ENCODE measurements at regions not wholly inside any gene's neighbourhood (a gene's known extent, or its start where the extent isn't known, plus 50 kb on each side); places are given as distances from the start of the nearest gene placed in this dataset.

DNA sequence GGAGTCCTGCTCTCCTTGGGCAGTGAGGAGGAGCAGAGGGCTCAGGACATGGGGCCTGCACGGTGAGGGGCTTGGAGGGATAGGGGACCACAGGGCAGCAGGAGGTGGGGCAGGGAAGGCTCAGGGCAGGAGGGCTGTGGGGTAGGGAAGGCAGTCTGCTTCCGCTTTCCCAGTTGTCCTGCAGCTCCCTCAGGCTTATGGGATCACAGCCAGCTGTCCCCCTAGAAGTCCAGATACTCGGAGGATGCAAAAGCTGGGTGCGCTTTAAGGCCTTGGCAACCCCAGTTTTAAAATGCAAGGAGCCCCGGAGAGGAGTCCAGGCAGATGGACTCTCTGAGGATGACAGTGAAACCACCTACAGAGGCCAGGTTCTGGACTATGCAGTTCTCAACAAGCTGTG lies 299.1 kb upstream of the FOXF1 start:
- POLR2A ChIA-PET, result no interaction called here
- TF ChIP-seq FOXM1 (IDR thresholded peaks at IDR 0.05; ENCODE audit: borderline replicate concordance) (no peak), HDGF (IDR thresholded peaks at IDR 0.05; ENCODE audit: borderline replicate concordance) (no peak), ARNT (IDR thresholded peaks at IDR 0.05) (no peak), ELF4 (IDR thresholded peaks at IDR 0.05) (no peak), CTBP1 (IDR thresholded peaks at IDR 0.05; ENCODE audit: borderline replicate concordance) (no peak), FOXK2 (IDR thresholded peaks at IDR 0.05) (no peak), SUZ12 (IDR thresholded peaks at IDR 0.05) (no peak), BHLHE40 (IDR thresholded peaks at IDR 0.05; ENCODE audit: borderline replicate concordance) (no peak)
- CTCF ChIA-PET, result no interaction called here
- no peak for DNase-seq (ENCODE audit: extremely low spot score)

DNA sequence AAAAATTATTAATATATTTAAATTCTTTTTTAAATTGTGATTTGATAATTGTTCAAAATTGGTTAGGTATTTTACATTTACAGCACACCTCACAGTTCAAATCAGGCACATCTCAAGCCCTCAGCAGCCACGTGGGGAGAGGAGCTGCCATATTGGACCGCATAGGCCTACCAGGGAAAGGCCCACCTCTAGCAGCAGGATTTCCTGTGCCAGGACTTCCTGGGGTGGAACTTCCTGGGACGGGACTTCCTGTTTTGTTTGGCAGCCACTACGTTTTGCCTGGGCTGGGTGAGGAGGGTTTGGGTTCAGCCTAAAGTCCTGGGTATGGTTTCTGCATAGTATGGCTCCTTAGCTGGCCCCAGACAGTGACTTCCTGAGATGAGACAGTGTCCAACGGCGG lies 298.5 kb upstream of the FOXF1 start:
- TF ChIP-seq CTBP1 (IDR thresholded peaks at IDR 0.05; ENCODE audit: borderline replicate concordance), result no peak
- TF ChIP-seq SUZ12 (IDR thresholded peaks at IDR 0.05), result no peak
- no peak for TF ChIP-seq NFRKB (IDR thresholded peaks at IDR 0.05)
- TF ChIP-seq FOXK2 (IDR thresholded peaks at IDR 0.05), result no peak
- no peak for TF ChIP-seq FOXA1 (IDR thresholded peaks at IDR 0.05)
- TF ChIP-seq ZNF384 (IDR thresholded peaks at IDR 0.05), result no peak
- TF ChIP-seq FOXM1 (IDR thresholded peaks at IDR 0.05; ENCODE audit: borderline replicate concordance), result no peak
- no peak for TF ChIP-seq L3MBTL2 (conservative IDR thresholded peaks at IDR 0.05)
- TF ChIP-seq ELF4 (IDR thresholded peaks at IDR 0.05), result no peak
- TF ChIP-seq, protein P1, sequence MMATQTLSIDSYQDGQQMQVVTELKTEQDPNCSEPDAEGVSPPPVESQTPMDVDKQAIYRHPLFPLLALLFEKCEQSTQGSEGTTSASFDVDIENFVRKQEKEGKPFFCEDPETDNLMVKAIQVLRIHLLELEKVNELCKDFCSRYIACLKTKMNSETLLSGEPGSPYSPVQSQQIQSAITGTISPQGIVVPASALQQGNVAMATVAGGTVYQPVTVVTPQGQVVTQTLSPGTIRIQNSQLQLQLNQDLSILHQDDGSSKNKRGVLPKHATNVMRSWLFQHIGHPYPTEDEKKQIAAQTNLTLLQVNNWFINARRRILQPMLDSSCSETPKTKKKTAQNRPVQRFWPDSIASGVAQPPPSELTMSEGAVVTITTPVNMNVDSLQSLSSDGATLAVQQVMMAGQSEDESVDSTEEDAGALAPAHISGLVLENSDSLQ (IDR thresholded peaks at IDR 0.05), result no peak
- TF ChIP-seq HDGF (IDR thresholded peaks at IDR 0.05; ENCODE audit: borderline replicate concordance), result no peak
- no peak for TF ChIP-seq TARDBP (IDR thresholded peaks at IDR 0.05)
- no peak for TF ChIP-seq BHLHE40 (IDR thresholded peaks at IDR 0.05; ENCODE audit: borderline replicate concordance)
- DNase-seq (ENCODE audit: extremely low spot score), result no peak
- CTCF ChIA-PET, result no interaction called here
- POLR2A ChIA-PET, result no interaction called here

GRCh38 chr16:86212706-86213436 lies 297.5 kb upstream of the FOXF1 start:
- no peak for DNase-seq (ENCODE audit: extremely low spot score)
- ChIA-PET CTCF (no interaction called here), POLR2A (no interaction called here)
- TF ChIP-seq FOXM1 (IDR thresholded peaks at IDR 0.05; ENCODE audit: borderline replicate concordance), result no peak
- TF ChIP-seq BHLHE40 (IDR thresholded peaks at IDR 0.05; ENCODE audit: borderline replicate concordance), result no peak
- TF ChIP-seq TARDBP (IDR thresholded peaks at IDR 0.05), result no peak
- no peak for TF ChIP-seq SUZ12 (IDR thresholded peaks at IDR 0.05)
- TF ChIP-seq, protein P1 (IDR thresholded peaks at IDR 0.05), result no peak
- TF ChIP-seq L3MBTL2 (conservative IDR thresholded peaks at IDR 0.05), result no peak
- TF ChIP-seq LEF1 (IDR thresholded peaks at IDR 0.05; ENCODE audit: borderline replicate concordance), result no peak
- no peak for TF ChIP-seq ELF4 (IDR thresholded peaks at IDR 0.05)
- no peak for TF ChIP-seq ZNF384 (IDR thresholded peaks at IDR 0.05)
- no peak for TF ChIP-seq ARNT (IDR thresholded peaks at IDR 0.05)
- no peak for TF ChIP-seq HDGF (IDR thresholded peaks at IDR 0.05; ENCODE audit: borderline replicate concordance)
- TF ChIP-seq FOXK2 (IDR thresholded peaks at IDR 0.05), result no peak
- TF ChIP-seq FOXA1 (IDR thresholded peaks at IDR 0.05), result no peak
- TF ChIP-seq NFRKB (IDR thresholded peaks at IDR 0.05), result no peak

- ChIA-PET CTCF (no interaction called here), POLR2A (no interaction called here)
- TF ChIP-seq TARDBP (IDR thresholded peaks at IDR 0.05), result no peak
- no peak for DNase-seq (ENCODE audit: extremely low spot score)
Measured at GRCh38 chr16:86213437-86214205, 296.7 kb upstream of the FOXF1 start.

- POLR2A ChIA-PET, result no interaction called here
- TF ChIP-seq FOXM1 (IDR thresholded peaks at IDR 0.05; ENCODE audit: borderline replicate concordance) (no peak), BHLHE40 (IDR thresholded peaks at IDR 0.05; ENCODE audit: borderline replicate concordance) (no peak), LEF1 (IDR thresholded peaks at IDR 0.05; ENCODE audit: borderline replicate concordance) (no peak), SP1 (IDR thresholded peaks at IDR 0.05) (no peak), HDGF (IDR thresholded peaks at IDR 0.05; ENCODE audit: borderline replicate concordance) (no peak), L3MBTL2 (conservative IDR thresholded peaks at IDR 0.05) (no peak), FOXA1 (IDR thresholded peaks at IDR 0.05) (no peak), TARDBP (IDR thresholded peaks at IDR 0.05) (no peak), ZNF384 (IDR thresholded peaks at IDR 0.05) (no peak), NFRKB (IDR thresholded peaks at IDR 0.05) (no peak), ARNT (IDR thresholded peaks at IDR 0.05) (no peak), CTBP1 (IDR thresholded peaks at IDR 0.05; ENCODE audit: borderline replicate concordance) (no peak), SUZ12 (IDR thresholded peaks at IDR 0.05) (no peak), FOXK2 (IDR thresholded peaks at IDR 0.05) (no peak), ELF4 (IDR thresholded peaks at IDR 0.05) (no peak)
- TF ChIP-seq, protein P1 (IDR thresholded peaks at IDR 0.05), result no peak
- no peak for DNase-seq (ENCODE audit: extremely low spot score)
- CTCF ChIA-PET, result no interaction called here
Measured at GRCh38 chr16:86214326-86215232, 295.7 kb upstream of the FOXF1 start.
